ENCODE measurements at regions not wholly inside any gene's neighbourhood (a gene's known extent, or its start where the extent isn't known, plus 50 kb on each side); places are given as distances from the start of the nearest gene placed in this dataset.
"Not testable (repeated sequence)": the region's sequence is repeated elsewhere in the genome, so short reads cannot be mapped to it uniquely, and the experiment has no call there.

DNA sequence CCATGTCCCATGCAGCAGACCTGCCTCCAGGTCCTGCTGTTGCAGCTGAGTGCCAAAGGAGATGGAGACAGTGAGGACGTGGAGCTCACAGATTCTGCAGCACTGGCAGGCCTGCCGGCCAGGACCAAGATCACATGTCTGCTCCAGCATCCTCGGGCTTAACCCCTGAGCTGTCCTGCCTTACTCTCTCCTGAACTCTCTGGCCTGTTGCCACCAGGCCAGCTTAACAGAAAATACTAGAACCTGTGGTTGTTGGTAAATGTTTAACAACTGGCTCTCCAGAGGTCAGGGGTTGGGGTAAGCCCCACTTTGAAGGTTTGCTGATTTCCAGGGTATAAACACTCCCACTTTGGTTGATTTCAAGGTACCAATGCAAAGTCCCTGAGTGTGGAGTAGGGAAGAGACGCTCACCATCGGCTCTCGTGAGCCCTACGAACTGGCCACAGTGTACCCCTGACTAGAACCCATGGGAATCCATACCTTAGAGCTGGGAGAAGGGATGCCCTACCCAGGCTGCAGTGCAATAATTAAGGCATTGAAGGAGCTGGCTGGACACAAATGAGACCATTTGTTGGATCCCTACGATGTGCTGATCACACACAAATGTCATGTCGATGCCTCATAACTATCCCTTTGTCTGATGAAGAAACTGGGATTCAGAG, 147.9 kb downstream of the OR4M2 start:
- POLR2A ChIA-PET, result no interaction called here
- no peaks in the 10 kb centered on the region for H3K4me1 Mint-ChIP-seq
- no peaks in the 10 kb centered on the region for H3K36me3 Mint-ChIP-seq (ENCODE audit: low read depth)
- H3K4me3 Mint-ChIP-seq, result no peak overlapping the region
- CTCF ChIA-PET, result no interaction called here
- no peak overlapping the region for H3K27ac Mint-ChIP-seq
- no peak for DNase-seq
- TF ChIP-seq, protein P1, sequence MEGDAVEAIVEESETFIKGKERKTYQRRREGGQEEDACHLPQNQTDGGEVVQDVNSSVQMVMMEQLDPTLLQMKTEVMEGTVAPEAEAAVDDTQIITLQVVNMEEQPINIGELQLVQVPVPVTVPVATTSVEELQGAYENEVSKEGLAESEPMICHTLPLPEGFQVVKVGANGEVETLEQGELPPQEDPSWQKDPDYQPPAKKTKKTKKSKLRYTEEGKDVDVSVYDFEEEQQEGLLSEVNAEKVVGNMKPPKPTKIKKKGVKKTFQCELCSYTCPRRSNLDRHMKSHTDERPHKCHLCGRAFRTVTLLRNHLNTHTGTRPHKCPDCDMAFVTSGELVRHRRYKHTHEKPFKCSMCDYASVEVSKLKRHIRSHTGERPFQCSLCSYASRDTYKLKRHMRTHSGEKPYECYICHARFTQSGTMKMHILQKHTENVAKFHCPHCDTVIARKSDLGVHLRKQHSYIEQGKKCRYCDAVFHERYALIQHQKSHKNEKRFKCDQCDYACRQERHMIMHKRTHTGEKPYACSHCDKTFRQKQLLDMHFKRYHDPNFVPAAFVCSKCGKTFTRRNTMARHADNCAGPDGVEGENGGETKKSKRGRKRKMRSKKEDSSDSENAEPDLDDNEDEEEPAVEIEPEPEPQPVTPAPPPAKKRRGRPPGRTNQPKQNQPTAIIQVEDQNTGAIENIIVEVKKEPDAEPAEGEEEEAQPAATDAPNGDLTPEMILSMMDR (IDR thresholded peaks at IDR 0.05), result no peak
- intact Hi-C loops (cut with micrococcal nuclease), result no loop called here
- ATAC-seq (ENCODE audit: low read depth), result no peak
- H3K27me3 Mint-ChIP-seq, result peaks cover 3% of the 10 kb centered on the region
- no peaks in the 10 kb centered on the region for H3K9me3 Mint-ChIP-seq

DNA sequence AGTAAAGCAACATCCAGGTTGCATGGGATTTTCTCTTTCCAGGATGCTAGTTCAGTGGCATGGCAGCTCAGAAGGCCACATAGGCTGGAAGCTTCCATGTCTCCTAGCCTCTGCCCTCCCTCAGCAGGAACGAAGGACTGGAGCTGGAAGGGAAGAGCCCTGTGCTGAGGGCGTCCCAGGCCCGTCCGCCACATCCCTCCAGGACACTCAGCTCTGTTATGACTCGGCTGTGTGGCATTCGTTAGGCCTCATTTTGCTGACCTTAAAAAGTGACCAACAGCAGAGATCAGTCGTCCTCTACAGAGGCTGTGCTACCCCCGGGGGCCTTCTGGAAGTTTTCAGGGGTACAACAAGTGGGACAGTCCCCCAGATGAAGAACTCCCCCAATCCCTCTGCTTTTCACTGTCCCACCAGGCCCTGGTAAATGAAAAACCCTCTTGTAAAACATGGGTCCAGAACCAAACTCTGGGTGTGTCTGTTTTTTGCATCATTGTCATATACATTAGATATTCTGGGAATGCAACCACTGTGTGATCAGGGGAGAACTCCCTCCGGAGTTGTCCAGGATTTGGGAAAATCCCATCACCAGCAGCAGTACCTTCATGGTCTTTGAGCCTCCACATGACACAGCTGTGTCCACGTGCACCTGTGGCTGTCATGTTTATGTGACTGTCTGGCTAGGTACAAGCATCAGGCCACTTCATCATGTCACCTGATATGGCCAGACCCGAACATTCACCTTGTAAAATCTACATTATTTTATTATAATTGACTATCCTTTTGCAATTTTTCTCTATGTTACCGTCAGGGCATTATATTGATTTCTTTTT, 149.9 kb downstream of the OR4M2 start:
- Mint-ChIP-seq H3K27me3 (peaks cover 3% of the 10 kb centered on the region), H3K4me1 (no peaks in the 10 kb centered on the region), H3K4me3 (no peak overlapping the region), H3K27ac (no peak overlapping the region), H3K9me3 (no peaks in the 10 kb centered on the region), H3K36me3 (ENCODE audit: low read depth) (no peaks in the 10 kb centered on the region)
- no peak for DNase-seq
- ATAC-seq (ENCODE audit: low read depth), result no peak
- ChIA-PET CTCF (no interaction called here), POLR2A (no interaction called here)
- intact Hi-C loops (cut with micrococcal nuclease), result no loop called here
- TF ChIP-seq, protein P1 (IDR thresholded peaks at IDR 0.05), result no peak

GRCh38 chr15:22231603-22232002, 151.3 kb downstream of the OR4M2 start:
- DNase-seq (no peak), ATAC-seq (ENCODE audit: low read depth) (no peak)
- ChIA-PET CTCF (no interaction called here), POLR2A (no interaction called here)
- H3K27ac Mint-ChIP-seq, result no peak overlapping the region
- no peaks in the 10 kb centered on the region for H3K36me3 Mint-ChIP-seq (ENCODE audit: low read depth)
- TF ChIP-seq, protein P1 (IDR thresholded peaks at IDR 0.05), result no peak
- H3K4me3 Mint-ChIP-seq, result no peak overlapping the region
- H3K27me3 Mint-ChIP-seq, result peaks cover 3% of the 10 kb centered on the region
- H3K4me1 Mint-ChIP-seq, result no peaks in the 10 kb centered on the region
- intact Hi-C loops (cut with micrococcal nuclease), result no loop called here
- no peaks in the 10 kb centered on the region for H3K9me3 Mint-ChIP-seq

DNA sequence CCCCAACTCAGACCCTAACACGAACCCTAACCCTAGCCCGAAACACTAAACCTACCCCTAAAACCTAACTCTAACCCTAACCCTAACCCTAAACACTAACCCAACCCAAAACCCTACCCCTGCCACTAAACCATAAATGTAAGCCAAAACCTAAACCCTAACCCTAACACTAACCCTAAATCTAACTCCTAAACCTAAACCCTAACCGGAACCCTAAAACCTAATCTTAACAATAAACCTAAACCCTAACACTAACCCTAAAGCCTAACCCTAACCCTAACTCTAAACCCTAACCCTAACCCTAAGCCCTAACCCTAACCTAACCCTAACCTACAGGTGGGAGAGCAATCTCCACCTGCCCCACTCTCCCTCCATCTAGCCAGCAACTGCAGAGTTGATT, 152.3 kb downstream of the OR4M2 start:
- TF ChIP-seq, protein P1 (IDR thresholded peaks at IDR 0.05), result no peak
- ATAC-seq (ENCODE audit: low read depth), result no peak
- Mint-ChIP-seq H3K27me3 (peaks cover 3% of the 10 kb centered on the region), H3K36me3 (ENCODE audit: low read depth) (no peaks in the 10 kb centered on the region), H3K4me3 (no peak overlapping the region), H3K4me1 (no peaks in the 10 kb centered on the region), H3K9me3 (no peaks in the 10 kb centered on the region), H3K27ac (no peak overlapping the region)
- ChIA-PET POLR2A (no interaction called here), CTCF (no interaction called here)
- DNase-seq, result no peak
- intact Hi-C loops (cut with micrococcal nuclease), result no loop called here

- DNase-seq; ATAC-seq (ENCODE audit: low read depth); intact Hi-C loops (cut with micrococcal nuclease); H3K27me3 Mint-ChIP-seq; CTCF ChIA-PET; POLR2A ChIA-PET; H3K4me1 Mint-ChIP-seq; H3K36me3 Mint-ChIP-seq (ENCODE audit: low read depth); H3K9me3 Mint-ChIP-seq; H3K4me3 Mint-ChIP-seq; H3K27ac Mint-ChIP-seq: not testable (repeated sequence)
Measured at GRCh38 chr15:22235261-22235930, 155.1 kb downstream of the OR4M2 start.

All from activated B cell treated with CpG ODN at 0.5 μM for 24 hours (primary cell).